NT2/D1 (cell line): ENCODE measurements at regions not wholly inside any gene's neighbourhood (a gene's known extent, or its start where the extent isn't known, plus 50 kb on each side); places are given as distances from the start of the nearest gene placed in this dataset.

Source experiments
- YY1 ChIP-seq: IDR thresholded peaks from 2 replicates; pipeline ENCODE4 v1.6.1; 2011; ENCODE audit not compliant: insufficient read length, insufficient read depth
- ZNF274 ChIP-seq: IDR thresholded peaks from 2 replicates; pipeline ENCODE4 v1.6.1; 2011; ENCODE audit warnings: mild to moderate bottlenecking, low read depth, low read length

DNA sequence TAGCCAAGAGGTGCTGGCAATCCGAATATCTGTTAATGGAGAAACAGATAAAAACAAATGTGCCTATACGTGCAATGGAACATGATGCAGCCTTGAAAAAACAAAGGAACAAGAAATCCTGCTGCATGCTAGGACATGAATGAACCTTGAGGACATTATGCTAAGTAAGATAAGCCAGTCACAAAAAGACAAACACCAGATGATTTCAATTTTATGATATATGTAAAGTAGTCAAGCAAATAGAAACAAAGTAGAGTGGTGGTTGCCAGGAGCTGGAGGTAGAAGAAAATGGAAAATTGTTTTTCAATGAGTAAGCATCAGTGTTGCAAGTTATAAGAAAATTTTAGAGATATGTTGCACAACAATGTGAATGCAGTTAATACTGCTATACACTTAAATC, 409.7 kb upstream of the CDH8 start:
- TF ChIP-seq ZNF274, result no peak
- TF ChIP-seq YY1, result no peak
